A549 (cell line): ENCODE measurements at regions not wholly inside any gene's neighbourhood (a gene's known extent, or its start where the extent isn't known, plus 50 kb on each side); places are given as distances from the start of the nearest gene placed in this dataset.

Experiments used
- ATAC-seq, 2 experiments: fragments of 200-7000 bp in 1 of 2; fragments of >200 bp in 1 of 2; cut with Nextera tagmentation in 1 of 2; cut with Tn5 transposase in 1 of 2; 3 replicates each; pipeline versions ENCODE4 v1.8.0 to v1.9.1; 2018 to 2020; ENCODE audit warnings: mild to moderate bottlenecking in 1 of 2, moderate library complexity in 1 of 2
- CTCF ChIA-PET: fragments of 300-600 bp; sonication (Branson Sonifier 250); formaldehyde crosslinking; extraction: SDS; loops from one replicate; lab custom pipeline; 2021; ENCODE audit warnings: antibody characterized with exemption, inconsistent platforms; lab: Yijun Ruan, JAX
- POLR2A ChIA-PET: fragments of 350-600 bp; formaldehyde crosslinking; extraction: SDS; loops from one replicate; lab custom pipeline; 2021; ENCODE audit warnings: antibody characterized with exemption, inconsistent platforms; lab: Yijun Ruan, JAX
- DNase-seq, 2 experiments: peaks; one replicate each; pipeline versions ENCODE4 v3.0.0 to v3.0.0-alpha.2; 2011 to 2016; ENCODE audit warnings: low read depth in 1 of 2, low spot score in 1 of 2
- FAIRE-seq: peaks from 2 replicates; lab custom pipeline; 2011; peaks lifted over from hg19 to GRCh38; lab: Jason Lieb, UNC
- H3K27ac ChIP-seq, 2 experiments: fragments of >200 bp; sonication (Bioruptor Twin); formaldehyde crosslinking; 3 replicates each; pipeline ENCODE4 v1.5.1; 2016 to 2017
- H3K4me1 ChIP-seq: fragments of >200 bp; sonication (Bioruptor Twin); formaldehyde crosslinking; 3 replicates; pipeline ENCODE4 v1.6.1; 2016
- H3K4me2 ChIP-seq: fragments of >200 bp; sonication (Bioruptor Twin); formaldehyde crosslinking; 3 replicates; pipeline ENCODE4 v1.6.1; 2016
- H3K4me3 ChIP-seq: fragments of >200 bp; sonication (Bioruptor Twin); formaldehyde crosslinking; 3 replicates; pipeline ENCODE4 v1.5.1; 2016
- H3K9me3 ChIP-seq: fragments of >200 bp; sonication (Bioruptor Twin); formaldehyde crosslinking; 3 replicates; pipeline ENCODE4 v1.6.1; 2016
- CBX2 ChIP-seq: fragments of 200-600 bp; sonication (generic); IDR thresholded peaks from 2 replicates; pipeline ENCODE4 v1.6.1; 2016; ENCODE audit warnings: low read depth, mild to moderate bottlenecking, borderline replicate concordance
- CBX8 ChIP-seq: fragments of 200-600 bp; sonication (generic); IDR thresholded peaks from 2 replicates; pipeline ENCODE4 v1.6.1; 2016
- CHD4 ChIP-seq: fragments of 200-600 bp; sonication (generic); IDR thresholded peaks from 2 replicates; pipeline ENCODE4 v1.6.1; 2016; ENCODE audit warnings: antibody characterized with exemption, mild to moderate bottlenecking, borderline replicate concordance
- EHF ChIP-seq: fragments of 250-450 bp; sonication (Bioruptor Pico); IDR thresholded peaks from 2 replicates; pipeline ENCODE4 v1.5.0; 2020; ENCODE audit warnings: mild to moderate bottlenecking
- EP300 ChIP-seq, 2 experiments: fragments of >200 bp; sonication (Bioruptor Twin); formaldehyde crosslinking; IDR thresholded peaks; 2 replicates in 1 of 2; 3 replicates in 1 of 2; pipeline ENCODE4 v1.6.1; 2016 to 2017
- HEYL ChIP-seq: fragments of 250-450 bp; sonication (Bioruptor Pico); IDR thresholded peaks from 2 replicates; pipeline ENCODE4 v1.8.0; 2021; ENCODE audit warnings: mild to moderate bottlenecking, moderate library complexity
- HOXB13 ChIP-seq: fragments of 250-450 bp; sonication (Bioruptor Pico); IDR thresholded peaks from 2 replicates; pipeline ENCODE4 v1.5.0; 2020; ENCODE audit warnings: low read depth, mild to moderate bottlenecking, moderate library complexity
- HOXB5 ChIP-seq: fragments of 250-450 bp; sonication (Bioruptor Pico); IDR thresholded peaks from 2 replicates; pipeline ENCODE4 v1.5.0; 2020; ENCODE audit warnings: mild to moderate bottlenecking, moderate library complexity
- JUN ChIP-seq, 2 experiments: fragments of >200 bp; sonication (Bioruptor Twin); formaldehyde crosslinking; IDR thresholded peaks; 2 replicates in 1 of 2; 3 replicates in 1 of 2; pipeline ENCODE4 v1.6.1; 2016 to 2017
- KDM5A ChIP-seq: fragments of 200-600 bp; sonication (generic); IDR thresholded peaks from 2 replicates; pipeline ENCODE4 v1.6.1; 2016; ENCODE audit warnings: antibody characterized with exemption, mild to moderate bottlenecking
- MAFK ChIP-seq: fragments of 450-650 bp; IDR thresholded peaks from 2 replicates; pipeline ENCODE4 v1.6.1; 2014; ENCODE audit not compliant: partially characterized antibody
- MAZ ChIP-seq: fragments of 150-350 bp; IDR thresholded peaks from 2 replicates; pipeline ENCODE4 v1.6.1; 2014; ENCODE audit warnings: antibody characterized with exemption, low read depth, low read length, borderline replicate concordance
- MYC ChIP-seq: IDR thresholded peaks from 2 replicates; pipeline ENCODE4 v1.6.1; 2012; ENCODE audit warnings: mild to moderate bottlenecking, inconsistent platforms, low read length, improper control_type of control experiment, borderline replicate concordance
- NFE2L2 ChIP-seq: fragments of 150-350 bp; conservative IDR thresholded peaks from 2 replicates; pipeline ENCODE4 v1.6.1; 2014; ENCODE audit warnings: low read length
- NR3C1 ChIP-seq: fragments of >200 bp; sonication (Bioruptor Twin); formaldehyde crosslinking; IDR thresholded peaks from 3 replicates; pipeline ENCODE4 v1.6.1; 2017
- POLR2A ChIP-seq: IDR thresholded peaks from 2 replicates; pipeline ENCODE4 v1.6.1; 2012; ENCODE audit warnings: mild to moderate bottlenecking, low read length
- POLR2AphosphoS2 ChIP-seq: conservative IDR thresholded peaks from 2 replicates; pipeline ENCODE4 v1.6.1; 2012; ENCODE audit warnings: low read length, improper control_type of control experiment, inconsistent platforms
- RAD21 ChIP-seq, 2 experiments: fragments of >200 bp in 1 of 2; sonication (Bioruptor Twin) in 1 of 2; formaldehyde crosslinking in 1 of 2; IDR thresholded peaks in 1 of 2; conservative IDR thresholded peaks in 1 of 2; 2 replicates in 1 of 2; 3 replicates in 1 of 2; pipeline ENCODE4 v1.6.1; 2012 to 2018; ENCODE audit warnings: inconsistent platforms in 1 of 2
- RCOR1 ChIP-seq: fragments of 150-350 bp; IDR thresholded peaks from 2 replicates; pipeline ENCODE4 v1.6.1; 2014; ENCODE audit warnings: antibody characterized with exemption, low read length, low read depth
- RFX5 ChIP-seq: fragments of 450-650 bp; IDR thresholded peaks from 2 replicates; pipeline ENCODE4 v1.7.1; 2014; ENCODE audit warnings: antibody characterized with exemption, mild to moderate bottlenecking, moderate library complexity
- SREBF2 ChIP-seq: fragments of 450-650 bp; IDR thresholded peaks from 2 replicates; pipeline ENCODE4 v1.6.1; 2014; ENCODE audit warnings: mild to moderate bottlenecking, moderate library complexity
- TP53 ChIP-seq: fragments of 250-450 bp; sonication (Bioruptor Pico); IDR thresholded peaks from 2 replicates; pipeline ENCODE4 v1.5.0; 2021; ENCODE audit warnings: mild to moderate bottlenecking, moderate library complexity
- ZC3H11A ChIP-seq: fragments of 450-650 bp; IDR thresholded peaks from 2 replicates; pipeline ENCODE4 v1.6.1; 2014; ENCODE audit warnings: antibody characterized with exemption, mild to moderate bottlenecking
- ZNF302 ChIP-seq: fragments of 250-450 bp; sonication (Bioruptor Pico); IDR thresholded peaks from 2 replicates; pipeline ENCODE4 v1.9.0; 2021; ENCODE audit warnings: inconsistent platforms, mild to moderate bottlenecking, moderate library complexity
- ZSCAN20 ChIP-seq: fragments of 250-450 bp; sonication (Bioruptor Pico); IDR thresholded peaks from 2 replicates; pipeline ENCODE4 v1.8.0; 2022; ENCODE audit warnings: mild to moderate bottlenecking, moderate library complexity
- WGBS: methylation state at CpG from one replicate; pipeline ENCODE4 v1.1.6; 2017; ENCODE audit errors: missing lambda C conversion rate; 5-methylcytosine and 5-hydroxymethylcytosine counted together
- TF ChIP-seq, protein P1 (sequence below): fragments of 150-350 bp; IDR thresholded peaks from 2 replicates; pipeline ENCODE4 v1.6.1; 2014; ENCODE audit warnings: low read depth, mild to moderate bottlenecking, low read length
- TF ChIP-seq, protein P2 (sequence below): IDR thresholded peaks from 2 replicates; pipeline ENCODE4 v1.6.1; 2012; ENCODE audit warnings: low read depth, borderline replicate concordance
- TF ChIP-seq, protein P3 (sequence below): fragments of 450-650 bp; IDR thresholded peaks from 2 replicates; pipeline ENCODE4 v1.6.1; 2014; ENCODE audit warnings: antibody characterized with exemption
- TF ChIP-seq, protein P4 (sequence below): IDR thresholded peaks from 2 replicates; pipeline ENCODE4 v1.6.1; 2012
- TF ChIP-seq, protein P5 (sequence below): fragments of 200-600 bp; sonication (generic); IDR thresholded peaks from 2 replicates; pipeline ENCODE4 v1.6.1; 2016; ENCODE audit warnings: antibody characterized with exemption, mild to moderate bottlenecking, moderate library complexity
- TF ChIP-seq, protein P6 (sequence below): fragments of >200 bp; sonication (Bioruptor Twin); formaldehyde crosslinking; IDR thresholded peaks from 2 replicates; pipeline ENCODE4 v1.6.1; 2016
- TF ChIP-seq, protein P7 (sequence below): IDR thresholded peaks from 2 replicates; pipeline ENCODE4 v1.6.1; 2012
- TF ChIP-seq, protein P8 (sequence below): fragments of >200 bp; sonication (Bioruptor Twin); formaldehyde crosslinking; IDR thresholded peaks from 3 replicates; pipeline ENCODE4 v1.6.1; 2016

DNA sequence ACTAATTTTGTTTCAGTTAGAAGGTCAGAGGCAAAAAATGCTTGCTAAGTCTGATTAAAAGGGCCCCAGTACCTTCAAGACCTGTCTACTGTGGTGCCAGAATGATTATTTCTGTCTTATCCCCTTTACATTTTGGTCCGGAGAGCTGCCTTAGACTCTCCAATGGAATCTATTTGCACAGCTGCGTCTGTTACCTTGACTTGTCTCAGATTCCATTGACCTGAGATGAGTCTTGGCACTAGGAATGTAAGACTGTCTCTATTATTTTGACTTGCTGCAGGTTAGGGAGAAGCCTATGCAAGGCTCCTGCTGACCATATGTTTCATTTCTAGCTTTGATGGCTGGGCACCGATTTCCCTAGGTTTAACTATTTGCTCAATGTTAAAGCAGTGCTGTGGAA is 457.6 kb downstream of the KCTD8 start:
- Histone ChIP-seq H3K9me3 (no peaks in the 10 kb centered on the region), H3K4me2 (no peak overlapping the region), H3K4me3 (no peak overlapping the region), H3K27ac (no peak overlapping the region), H3K4me1 (no peaks in the 10 kb centered on the region)
- TF ChIP-seq ZC3H11A (no peak), CBX2 (no peak), MAZ (no peak), CBX8 (no peak), POLR2A (no peak), EP300 (IDR thresholded peaks at IDR 0.05) (no peak), RFX5 (no peak), SREBF2 (no peak), KDM5A (no peak), MYC (no peak), NFE2L2 (no peak), CHD4 (no peak), EHF (CRISPR knock-in tag) (no peak), ZNF302 (CRISPR knock-in tag) (no peak), HEYL (CRISPR knock-in tag) (no peak), HOXB5 (CRISPR knock-in tag) (no peak), NR3C1 (no peak)
- TF ChIP-seq, protein P1, sequence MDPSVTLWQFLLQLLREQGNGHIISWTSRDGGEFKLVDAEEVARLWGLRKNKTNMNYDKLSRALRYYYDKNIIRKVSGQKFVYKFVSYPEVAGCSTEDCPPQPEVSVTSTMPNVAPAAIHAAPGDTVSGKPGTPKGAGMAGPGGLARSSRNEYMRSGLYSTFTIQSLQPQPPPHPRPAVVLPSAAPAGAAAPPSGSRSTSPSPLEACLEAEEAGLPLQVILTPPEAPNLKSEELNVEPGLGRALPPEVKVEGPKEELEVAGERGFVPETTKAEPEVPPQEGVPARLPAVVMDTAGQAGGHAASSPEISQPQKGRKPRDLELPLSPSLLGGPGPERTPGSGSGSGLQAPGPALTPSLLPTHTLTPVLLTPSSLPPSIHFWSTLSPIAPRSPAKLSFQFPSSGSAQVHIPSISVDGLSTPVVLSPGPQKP, result no peak
- TF ChIP-seq, protein P2, sequence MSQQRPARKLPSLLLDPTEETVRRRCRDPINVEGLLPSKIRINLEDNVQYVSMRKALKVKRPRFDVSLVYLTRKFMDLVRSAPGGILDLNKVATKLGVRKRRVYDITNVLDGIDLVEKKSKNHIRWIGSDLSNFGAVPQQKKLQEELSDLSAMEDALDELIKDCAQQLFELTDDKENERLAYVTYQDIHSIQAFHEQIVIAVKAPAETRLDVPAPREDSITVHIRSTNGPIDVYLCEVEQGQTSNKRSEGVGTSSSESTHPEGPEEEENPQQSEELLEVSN, result no peak
- TF ChIP-seq, protein P3, sequence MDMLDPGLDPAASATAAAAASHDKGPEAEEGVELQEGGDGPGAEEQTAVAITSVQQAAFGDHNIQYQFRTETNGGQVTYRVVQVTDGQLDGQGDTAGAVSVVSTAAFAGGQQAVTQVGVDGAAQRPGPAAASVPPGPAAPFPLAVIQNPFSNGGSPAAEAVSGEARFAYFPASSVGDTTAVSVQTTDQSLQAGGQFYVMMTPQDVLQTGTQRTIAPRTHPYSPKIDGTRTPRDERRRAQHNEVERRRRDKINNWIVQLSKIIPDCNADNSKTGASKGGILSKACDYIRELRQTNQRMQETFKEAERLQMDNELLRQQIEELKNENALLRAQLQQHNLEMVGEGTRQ, result no peak
- ChIA-PET POLR2A (no interaction called here), CTCF (no interaction called here)
- WGBS, result 20% methylated on average over 3 of the region's 3 CpGs
- FAIRE-seq (no peak), ATAC-seq (no peak), DNase-seq (no peak)

DNA sequence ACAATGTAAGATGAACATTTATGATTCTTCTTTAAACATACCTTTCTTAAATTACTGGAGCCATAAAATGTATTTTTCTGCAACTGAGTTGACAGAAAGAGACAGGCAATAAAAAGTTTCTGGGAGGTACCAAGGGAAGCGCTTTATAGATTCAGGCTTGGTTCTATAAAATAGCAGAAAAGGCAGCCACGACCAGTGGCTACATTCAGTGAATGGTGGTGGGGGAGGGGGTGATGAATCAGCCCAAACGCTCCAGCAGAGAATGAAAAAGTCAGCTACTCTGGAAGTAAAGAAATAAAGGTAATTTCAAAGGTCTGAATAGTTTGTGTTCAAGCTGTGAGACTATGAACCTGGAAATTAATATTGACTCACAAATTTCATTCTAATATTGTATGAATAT is 456.1 kb downstream of the KCTD8 start:
- H3K27ac ChIP-seq, result no peak overlapping the region
- CTCF ChIA-PET, result no interaction called here
- DNase-seq (no peak), FAIRE-seq (no peak), ATAC-seq (no peak)
- WGBS, result 15% methylated on average over 3 of the region's 3 CpGs
- no peak overlapping the region for H3K4me3 ChIP-seq
- H3K4me2 ChIP-seq, result no peak overlapping the region
- POLR2A ChIA-PET, result no interaction called here
- no peaks in the 10 kb centered on the region for H3K4me1 ChIP-seq
- no peaks in the 10 kb centered on the region for H3K9me3 ChIP-seq
- TF ChIP-seq NFE2L2 (no peak), MAZ (no peak), RCOR1 (no peak), KDM5A (no peak), RFX5 (no peak), TP53 (CRISPR knock-in tag) (no peak), SREBF2 (no peak), JUN (IDR thresholded peaks at IDR 0.05) (no peak), MAFK (no peak), EP300 (IDR thresholded peaks at IDR 0.05) (no peak), POLR2AphosphoS2 (no peak), HOXB13 (CRISPR knock-in tag) (no peak), ZSCAN20 (CRISPR knock-in tag) (no peak), RAD21 (conservative IDR thresholded peaks at IDR 0.05 in 1 of 2, IDR thresholded peaks at IDR 0.05 in 1 of 2) (no peak)
- TF ChIP-seq, protein P4, sequence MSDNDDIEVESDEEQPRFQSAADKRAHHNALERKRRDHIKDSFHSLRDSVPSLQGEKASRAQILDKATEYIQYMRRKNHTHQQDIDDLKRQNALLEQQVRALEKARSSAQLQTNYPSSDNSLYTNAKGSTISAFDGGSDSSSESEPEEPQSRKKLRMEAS, result no peak
- TF ChIP-seq, protein P5, sequence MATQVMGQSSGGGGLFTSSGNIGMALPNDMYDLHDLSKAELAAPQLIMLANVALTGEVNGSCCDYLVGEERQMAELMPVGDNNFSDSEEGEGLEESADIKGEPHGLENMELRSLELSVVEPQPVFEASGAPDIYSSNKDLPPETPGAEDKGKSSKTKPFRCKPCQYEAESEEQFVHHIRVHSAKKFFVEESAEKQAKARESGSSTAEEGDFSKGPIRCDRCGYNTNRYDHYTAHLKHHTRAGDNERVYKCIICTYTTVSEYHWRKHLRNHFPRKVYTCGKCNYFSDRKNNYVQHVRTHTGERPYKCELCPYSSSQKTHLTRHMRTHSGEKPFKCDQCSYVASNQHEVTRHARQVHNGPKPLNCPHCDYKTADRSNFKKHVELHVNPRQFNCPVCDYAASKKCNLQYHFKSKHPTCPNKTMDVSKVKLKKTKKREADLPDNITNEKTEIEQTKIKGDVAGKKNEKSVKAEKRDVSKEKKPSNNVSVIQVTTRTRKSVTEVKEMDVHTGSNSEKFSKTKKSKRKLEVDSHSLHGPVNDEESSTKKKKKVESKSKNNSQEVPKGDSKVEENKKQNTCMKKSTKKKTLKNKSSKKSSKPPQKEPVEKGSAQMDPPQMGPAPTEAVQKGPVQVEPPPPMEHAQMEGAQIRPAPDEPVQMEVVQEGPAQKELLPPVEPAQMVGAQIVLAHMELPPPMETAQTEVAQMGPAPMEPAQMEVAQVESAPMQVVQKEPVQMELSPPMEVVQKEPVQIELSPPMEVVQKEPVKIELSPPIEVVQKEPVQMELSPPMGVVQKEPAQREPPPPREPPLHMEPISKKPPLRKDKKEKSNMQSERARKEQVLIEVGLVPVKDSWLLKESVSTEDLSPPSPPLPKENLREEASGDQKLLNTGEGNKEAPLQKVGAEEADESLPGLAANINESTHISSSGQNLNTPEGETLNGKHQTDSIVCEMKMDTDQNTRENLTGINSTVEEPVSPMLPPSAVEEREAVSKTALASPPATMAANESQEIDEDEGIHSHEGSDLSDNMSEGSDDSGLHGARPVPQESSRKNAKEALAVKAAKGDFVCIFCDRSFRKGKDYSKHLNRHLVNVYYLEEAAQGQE, result no peak
- TF ChIP-seq, protein P6, sequence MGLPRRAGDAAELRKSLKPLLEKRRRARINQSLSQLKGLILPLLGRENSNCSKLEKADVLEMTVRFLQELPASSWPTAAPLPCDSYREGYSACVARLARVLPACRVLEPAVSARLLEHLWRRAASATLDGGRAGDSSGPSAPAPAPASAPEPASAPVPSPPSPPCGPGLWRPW, result no peak
- TF ChIP-seq, protein P7, sequence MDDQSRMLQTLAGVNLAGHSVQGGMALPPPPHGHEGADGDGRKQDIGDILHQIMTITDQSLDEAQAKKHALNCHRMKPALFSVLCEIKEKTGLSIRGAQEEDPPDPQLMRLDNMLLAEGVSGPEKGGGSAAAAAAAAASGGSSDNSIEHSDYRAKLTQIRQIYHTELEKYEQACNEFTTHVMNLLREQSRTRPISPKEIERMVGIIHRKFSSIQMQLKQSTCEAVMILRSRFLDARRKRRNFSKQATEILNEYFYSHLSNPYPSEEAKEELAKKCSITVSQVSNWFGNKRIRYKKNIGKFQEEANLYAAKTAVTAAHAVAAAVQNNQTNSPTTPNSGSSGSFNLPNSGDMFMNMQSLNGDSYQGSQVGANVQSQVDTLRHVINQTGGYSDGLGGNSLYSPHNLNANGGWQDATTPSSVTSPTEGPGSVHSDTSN, result no peak
- TF ChIP-seq, protein P8, sequence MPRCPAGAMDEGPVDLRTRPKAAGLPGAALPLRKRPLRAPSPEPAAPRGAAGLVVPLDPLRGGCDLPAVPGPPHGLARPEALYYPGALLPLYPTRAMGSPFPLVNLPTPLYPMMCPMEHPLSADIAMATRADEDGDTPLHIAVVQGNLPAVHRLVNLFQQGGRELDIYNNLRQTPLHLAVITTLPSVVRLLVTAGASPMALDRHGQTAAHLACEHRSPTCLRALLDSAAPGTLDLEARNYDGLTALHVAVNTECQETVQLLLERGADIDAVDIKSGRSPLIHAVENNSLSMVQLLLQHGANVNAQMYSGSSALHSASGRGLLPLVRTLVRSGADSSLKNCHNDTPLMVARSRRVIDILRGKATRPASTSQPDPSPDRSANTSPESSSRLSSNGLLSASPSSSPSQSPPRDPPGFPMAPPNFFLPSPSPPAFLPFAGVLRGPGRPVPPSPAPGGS, result no peak
